H1 (cell line): ENCODE measurements at regions not wholly inside any gene's neighbourhood (a gene's known extent, or its start where the extent isn't known, plus 50 kb on each side); places are given as distances from the start of the nearest gene placed in this dataset.

Source experiments
- CTCF ChIA-PET: fragments of 300-600 bp; sonication (Branson Sonifier 250); formaldehyde crosslinking; loops from one replicate; lab custom pipeline; 2021; ENCODE audit not compliant: partially characterized antibody; lab: Charles Lee
- POLR2A ChIA-PET: fragments of 300-600 bp; sonication (Branson Sonifier 250); formaldehyde crosslinking; loops from one replicate; lab custom pipeline; 2021; ENCODE audit warnings: inconsistent platforms; ENCODE audit not compliant: partially characterized antibody; lab: Charles Lee
- DNase-seq, 2 experiments: peaks; one replicate each; pipeline versions ENCODE4 v3.0.0 to v3.0.0-alpha.2; 2010 to 2022; ENCODE audit warnings: low spot score in 2 of 2, low read depth in 1 of 2, mixed read lengths in 1 of 2
- FAIRE-seq: peaks from 2 replicates; lab custom pipeline; 2011; peaks lifted over from hg19 to GRCh38; lab: Jason Lieb, UNC
- H2AFZ ChIP-seq: 2 replicates; pipeline ENCODE4 v1.8.1; 2012; ENCODE audit warnings: low read length, inconsistent platforms
- H2AK5ac ChIP-seq: 2 replicates; pipeline ENCODE4 v1.6.1; 2013; ENCODE audit warnings: low read depth, low read length
- H2BK120ac ChIP-seq: replicated peaks from 2 replicates; pipeline ENCODE3; 2013; ENCODE audit warnings: low read depth, low read length, inconsistent platforms
- H2BK12ac ChIP-seq: 2 replicates; pipeline ENCODE4 v1.6.1; 2013; ENCODE audit warnings: low read depth, low read length
- H2BK15ac ChIP-seq: 2 replicates; pipeline ENCODE4 v1.6.1; 2013; ENCODE audit warnings: low read length
- H2BK20ac ChIP-seq: 2 replicates; pipeline ENCODE4 v1.6.1; 2013; ENCODE audit warnings: low read length
- H2BK5ac ChIP-seq: 2 replicates; pipeline ENCODE4 v1.6.1; 2013; ENCODE audit warnings: low read depth, low read length
- H3K14ac ChIP-seq: 2 replicates; pipeline ENCODE4 v1.6.1; 2013; ENCODE audit warnings: inconsistent platforms; ENCODE audit not compliant: insufficient read length
- H3K18ac ChIP-seq: 2 replicates; pipeline ENCODE4 v1.6.1; 2013; ENCODE audit warnings: low read length; ENCODE audit errors: extremely low read depth
- H3K23ac ChIP-seq: 2 replicates; pipeline ENCODE4 v1.6.1; 2013; ENCODE audit warnings: inconsistent platforms; ENCODE audit not compliant: insufficient read length
- H3K23me2 ChIP-seq: 2 replicates; pipeline ENCODE4 v1.6.1; 2013; ENCODE audit warnings: low read depth, low read length
- H3K27ac ChIP-seq: 2 replicates; pipeline ENCODE4 v1.6.1; 2011; ENCODE audit warnings: low read depth, low read length, inconsistent platforms
- H3K27me3 ChIP-seq, 4 experiments: replicated peaks in 1 of 4; 1 replicate in 1 of 4; 2 replicates in 3 of 4; pipeline versions ENCODE4 v1.6.1 to v1.8.1; 2011 to 2013; ENCODE audit warnings: low read length in 3 of 4, mild to moderate bottlenecking in 3 of 4, inconsistent platforms in 2 of 4, mixed read lengths in 2 of 4, moderate library complexity in 1 of 4; ENCODE audit not compliant: control insufficient read depth in 3 of 4, insufficient read depth in 3 of 4; ENCODE audit errors: extremely low read depth in 1 of 4
- H3K36me3 ChIP-seq, 4 experiments: 2 replicates each; pipeline versions ENCODE4 v1.6.1 to v1.8.1; 2011 to 2013; ENCODE audit warnings: mild to moderate bottlenecking in 4 of 4, low read length in 3 of 4, moderate library complexity in 2 of 4, control low read depth in 1 of 4, inconsistent platforms in 1 of 4; ENCODE audit not compliant: insufficient read depth in 4 of 4, control insufficient read depth in 2 of 4
- H3K4ac ChIP-seq: replicated peaks from 2 replicates; pipeline ENCODE3; 2013; ENCODE audit warnings: low read length, low read depth, mixed read lengths, inconsistent platforms; ENCODE audit not compliant: insufficient read length
- H3K4me1 ChIP-seq, 4 experiments: replicated peaks in 1 of 4; 1 replicate in 1 of 4; 2 replicates in 3 of 4; pipeline versions ENCODE4 v1.6.1 to v1.8.1; 2011 to 2013; ENCODE audit warnings: low read length in 3 of 4, inconsistent platforms in 2 of 4, mixed read lengths in 1 of 4; ENCODE audit not compliant: insufficient read depth in 4 of 4, control insufficient read depth in 3 of 4
- H3K4me2 ChIP-seq, 2 experiments: 2 replicates each; pipeline versions ENCODE4 v1.6.1 to v1.8.1; 2011 to 2013; ENCODE audit warnings: low read depth in 2 of 2, low read length in 2 of 2, control low read depth in 1 of 2, inconsistent platforms in 1 of 2, mild to moderate bottlenecking in 1 of 2; ENCODE audit not compliant: insufficient read depth in 1 of 2
- H3K4me3 ChIP-seq, 4 experiments: fragments of 200-600, 300-600 bp in 1 of 4; sonication (generic), shearing (Covaris generic), sonication (Bioruptor Twin) in 1 of 4; 2 replicates each; pipeline versions ENCODE4 v1.5.1 to v1.8.1; 2011 to 2016; ENCODE audit warnings: low read length in 4 of 4, low read depth in 3 of 4, control low read depth in 2 of 4, inconsistent platforms in 2 of 4, mild to moderate bottlenecking in 2 of 4, mixed read lengths in 1 of 4, moderate library complexity in 1 of 4; ENCODE audit not compliant: insufficient read depth in 2 of 4; ENCODE audit errors: extremely low read depth in 1 of 4
- H3K56ac ChIP-seq: replicated peaks from 2 replicates; pipeline ENCODE3; 2013; ENCODE audit warnings: low read depth, mild to moderate bottlenecking, mixed read lengths, low read length, inconsistent platforms; ENCODE audit not compliant: insufficient read length
- H3K79me1 ChIP-seq: 2 replicates; pipeline ENCODE4 v1.6.1; 2013; ENCODE audit warnings: low read depth, low read length, control low read depth
- H3K79me2 ChIP-seq, 2 experiments: 2 replicates each; pipeline versions ENCODE4 v1.6.1 to v1.8.1; 2012 to 2013; ENCODE audit warnings: low read length in 2 of 2, mild to moderate bottlenecking in 2 of 2, inconsistent platforms in 1 of 2; ENCODE audit not compliant: insufficient read depth in 2 of 2, control insufficient read depth in 1 of 2
- H3K9ac ChIP-seq, 4 experiments: replicated peaks in 1 of 4; 1 replicate in 1 of 4; 2 replicates in 3 of 4; pipeline versions ENCODE4 v1.6.1 to v1.8.1; 2011 to 2013; ENCODE audit warnings: low read depth in 3 of 4, low read length in 3 of 4, control low read depth in 2 of 4, mild to moderate bottlenecking in 2 of 4, moderate library complexity in 2 of 4, inconsistent platforms in 1 of 4; ENCODE audit errors: extremely low read depth in 1 of 4
- H3K9me3 ChIP-seq, 2 experiments: 2 replicates each; pipeline versions ENCODE4 v1.6.1 to v1.8.1; 2012 to 2013; ENCODE audit warnings: mild to moderate bottlenecking in 2 of 2, moderate library complexity in 2 of 2, control low read depth in 1 of 2, inconsistent platforms in 1 of 2, low read depth in 1 of 2, low read length in 1 of 2, mixed read lengths in 1 of 2; ENCODE audit not compliant: insufficient read depth in 2 of 2
- H4K20me1 ChIP-seq, 2 experiments: replicated peaks in 1 of 2; 2 replicates each; pipeline versions ENCODE3 to v1.8.1; 2011 to 2013; ENCODE audit warnings: inconsistent platforms in 2 of 2, low read length in 2 of 2, mild to moderate bottlenecking in 1 of 2; ENCODE audit not compliant: insufficient read depth in 2 of 2, control insufficient read depth in 1 of 2
- H4K5ac ChIP-seq: 2 replicates; pipeline ENCODE4 v1.6.1; 2013; ENCODE audit warnings: low read length, low read depth, mixed read lengths, inconsistent platforms; ENCODE audit not compliant: insufficient read length
- H4K8ac ChIP-seq: 2 replicates; pipeline ENCODE4 v1.8.0; 2013; ENCODE audit warnings: mild to moderate bottlenecking, moderate library complexity, low read length, inconsistent platforms; ENCODE audit not compliant: insufficient read depth; ENCODE audit errors: extremely low read depth
- H4K91ac ChIP-seq: replicated peaks from 2 replicates; pipeline ENCODE3; 2013; ENCODE audit warnings: low read length, mixed read lengths, inconsistent platforms; ENCODE audit not compliant: insufficient read length
- MAFK ChIP-seq: IDR thresholded peaks from 2 replicates; pipeline ENCODE4 v1.6.1; 2012; ENCODE audit warnings: low read depth, mild to moderate bottlenecking, improper control_type of control experiment, low read length
- TAF1 ChIP-seq: IDR thresholded peaks from 2 replicates; pipeline ENCODE4 v1.6.1; 2011; ENCODE audit warnings: mild to moderate bottlenecking, low read depth, low read length
- WGBS, 2 experiments: shearing (Covaris generic) in 1 of 2; methylation state at CpG; one replicate each; pipeline versions ENCODE4 v1.1.6 to v1.1.7; 2013 to 2015; ENCODE audit warnings: low lambda C conversion rate in 2 of 2, mixed read lengths in 2 of 2, inconsistent platforms in 1 of 2, low coverage in 1 of 2, missing lambda C conversion rate in 1 of 2; ENCODE audit not compliant: insufficient replicate concordance in 2 of 2, insufficient coverage in 1 of 2, insufficient read length in 1 of 2; ENCODE audit errors: extremely low coverage in 1 of 2, missing lambda C conversion rate in 1 of 2; 5-methylcytosine and 5-hydroxymethylcytosine counted together
- TF ChIP-seq, protein P1 (sequence below): IDR thresholded peaks from 2 replicates; pipeline ENCODE4 v1.6.1; 2012; ENCODE audit warnings: inconsistent platforms

DNA sequence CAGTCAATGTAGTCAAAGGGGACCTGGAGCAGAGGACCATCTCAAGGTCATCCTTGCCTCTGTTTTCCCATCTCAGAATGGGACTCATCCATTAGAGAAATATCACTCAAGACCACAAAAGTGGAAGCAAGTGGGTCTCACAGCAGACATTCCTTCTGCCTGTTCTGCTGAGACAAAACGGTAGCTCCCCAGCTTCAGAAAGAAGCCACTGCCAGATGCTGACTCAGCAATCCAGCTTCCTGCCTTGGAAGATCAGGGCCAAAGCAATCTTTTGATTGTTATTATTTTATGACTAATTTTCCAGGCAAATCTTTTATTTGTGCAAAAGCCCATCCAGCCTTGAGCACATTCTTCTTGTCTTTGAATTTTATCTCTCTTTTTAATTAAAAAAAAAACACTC is 86.8 kb downstream of the CCT6B start:
- no peak for DNase-seq
- Histone ChIP-seq H3K18ac (no peak overlapping the region), H3K23me2 (no peaks in the 10 kb centered on the region; the same call in 1 of the 2 replicates), H4K20me1 (no peaks in the 10 kb centered on the region), H2BK20ac (no peak overlapping the region), H2BK12ac (no peak overlapping the region), H3K14ac (no peak overlapping the region), H3K23ac (no peak overlapping the region), H3K4me1 (peaks cover 0 to 3% (median 0%) of the 10 kb centered on the region in 4 experiments; a peak in 3 of 7 replicates), H4K91ac (no peak overlapping the region), H3K79me2 (no peaks in the 10 kb centered on the region), H2BK5ac (no peak overlapping the region), H3K4ac (no peak overlapping the region), H3K27ac (no peak overlapping the region), H2AFZ (no peak overlapping the region), H3K4me2 (no peak overlapping the region), H4K8ac (no peak overlapping the region), H3K36me3 (no peaks in the 10 kb centered on the region), H4K5ac (no peak overlapping the region), H3K9me3 (0 out of 4 replicates have a peak, but pooled peaks cover 0 to 7% of the 10 kb centered on the region in 2 experiments), H3K56ac (no peak overlapping the region), H2BK15ac (no peak overlapping the region), H2AK5ac (no peak overlapping the region), H3K27me3 (no peaks in the 10 kb centered on the region; a peak in 1 of 7 replicates), H3K4me3 (no peak overlapping the region), H3K79me1 (no peaks in the 10 kb centered on the region), H3K9ac (no peak overlapping the region), H2BK120ac (no peak overlapping the region)
- no peak for FAIRE-seq
- ChIA-PET POLR2A (no interaction called here), CTCF (no interaction called here)
- WGBS, 2 experiments, result 87% methylated on average over 1 of the region's 1 CpG; no CpG with 5 or more reads in 1 of the 2 experiments
- TF ChIP-seq MAFK, result peak; percentile 96
- no peak for TF ChIP-seq TAF1
- TF ChIP-seq, protein P1, sequence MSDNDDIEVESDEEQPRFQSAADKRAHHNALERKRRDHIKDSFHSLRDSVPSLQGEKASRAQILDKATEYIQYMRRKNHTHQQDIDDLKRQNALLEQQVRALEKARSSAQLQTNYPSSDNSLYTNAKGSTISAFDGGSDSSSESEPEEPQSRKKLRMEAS, result no peak
